ENCODE measurements at regions not wholly inside any gene's neighbourhood (a gene's known extent, or its start where the extent isn't known, plus 50 kb on each side); places are given as distances from the start of the nearest gene placed in this dataset.

DNA sequence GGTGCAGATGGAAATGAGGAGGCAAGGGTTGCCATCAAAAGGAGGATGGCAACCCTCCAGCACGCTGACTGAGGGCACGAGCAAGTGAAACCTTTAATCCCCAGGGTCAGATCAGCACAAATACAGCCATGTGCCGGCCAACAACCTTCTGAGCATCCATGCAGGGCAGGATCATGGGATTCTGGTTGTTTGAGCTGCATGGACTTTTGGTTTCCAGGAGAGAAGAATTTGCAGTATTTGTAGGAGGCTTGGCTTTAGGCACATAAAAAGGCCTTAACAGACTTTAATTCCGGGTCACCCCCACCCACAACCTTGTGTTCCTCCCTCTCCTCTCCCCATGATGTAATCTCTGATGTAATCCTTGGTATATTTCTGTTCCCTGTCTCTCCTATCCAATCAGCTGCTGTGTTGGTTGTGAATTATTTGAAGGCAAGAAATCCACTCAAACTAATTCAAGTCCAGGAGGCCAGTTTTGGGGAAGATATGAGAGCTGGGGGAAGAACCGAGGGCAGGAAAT, 254.3 kb downstream of the SHQ1 start:
- no peak for DNase-seq (ENCODE audit: low read depth in 1 of 2, low spot score in 1 of 2)

DNA sequence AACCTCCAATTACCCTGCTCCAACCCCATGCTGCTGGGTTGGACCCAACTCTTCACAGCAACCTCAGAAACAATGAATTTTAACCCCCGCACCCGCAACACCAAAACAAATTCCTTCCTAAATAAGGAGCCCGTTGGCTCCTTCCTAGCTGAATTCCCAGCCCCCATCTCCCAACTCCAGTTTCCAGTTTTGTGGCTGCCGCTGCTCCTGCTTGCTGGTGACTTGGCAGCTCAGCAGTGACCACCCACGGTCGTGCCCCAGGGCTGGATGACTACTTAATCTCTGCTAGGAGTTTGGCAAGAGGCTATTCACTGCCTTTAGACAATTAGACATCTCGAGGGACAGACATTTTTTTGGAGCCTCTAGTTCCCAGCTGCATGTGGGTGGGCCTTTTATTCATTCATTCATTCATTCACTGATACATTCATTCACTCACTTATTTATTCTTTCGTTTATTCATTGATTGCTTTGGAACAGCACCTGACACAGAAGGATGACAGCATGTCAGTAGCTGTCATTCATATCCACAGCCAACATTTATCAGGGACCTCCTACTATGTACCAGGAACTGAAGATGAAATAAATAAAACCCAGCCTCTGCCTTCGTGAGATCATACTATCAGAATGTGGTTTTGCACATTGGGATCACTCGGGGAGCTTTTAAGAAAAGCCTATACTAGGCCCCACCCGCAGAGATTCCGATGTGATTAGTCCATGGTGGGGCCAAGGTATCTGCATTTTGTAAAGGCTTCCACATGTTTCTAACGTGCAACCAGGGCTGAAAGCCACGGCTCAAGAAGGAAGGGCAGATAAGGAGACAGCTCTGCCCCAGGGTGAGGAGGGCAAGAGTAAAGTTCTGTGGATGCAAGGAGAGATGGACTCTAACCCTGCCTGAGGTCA, 256.5 kb downstream of the SHQ1 start:
- no peak for DNase-seq (ENCODE audit: low read depth in 1 of 2, low spot score in 1 of 2)

DNA sequence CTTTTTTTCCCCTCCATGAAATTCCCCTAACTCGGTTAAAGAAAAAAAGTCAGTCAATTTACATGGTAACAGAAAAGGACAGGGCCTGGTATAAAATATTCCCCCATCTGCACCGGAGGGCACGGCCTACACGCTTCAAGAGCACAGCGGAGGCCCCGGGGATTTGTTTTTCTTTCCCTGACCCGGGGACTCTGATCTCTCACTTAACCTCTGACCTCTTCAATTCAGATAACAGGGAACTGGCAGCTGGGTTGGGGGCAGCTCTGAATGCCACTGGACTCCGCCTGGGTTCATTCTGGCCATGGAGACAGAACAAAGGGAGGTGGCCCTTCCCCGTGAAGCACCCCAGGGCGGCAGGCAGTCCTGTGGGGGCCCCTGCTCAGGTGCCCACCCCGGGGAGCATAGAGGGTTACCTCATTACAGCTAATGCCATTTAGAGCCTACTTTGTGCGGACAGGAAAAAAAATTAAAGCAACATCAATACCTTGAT, 257.5 kb downstream of the SHQ1 start:
- DNase-seq (ENCODE audit: low read depth in 1 of 2, low spot score in 1 of 2): no peak

DNA sequence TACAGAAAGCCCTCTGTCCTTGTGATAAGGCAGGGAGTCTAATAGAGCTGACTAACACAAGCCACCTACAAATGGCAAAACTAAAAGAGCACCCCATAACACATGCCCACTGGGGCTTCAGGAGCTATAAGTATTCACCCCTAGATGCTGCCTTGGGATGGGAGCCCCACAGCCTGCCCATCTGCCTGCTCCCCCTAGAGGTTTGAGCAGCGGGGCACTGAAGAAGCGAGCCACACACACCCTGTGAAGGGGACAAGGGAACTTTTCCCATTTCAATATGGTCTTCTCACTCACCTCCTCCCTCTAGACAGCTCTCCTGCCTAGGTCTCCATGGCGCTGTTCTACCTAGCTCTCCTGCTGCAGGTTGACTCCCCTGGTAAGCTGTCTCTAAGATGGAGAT, 261.0 kb downstream of the SHQ1 start:
- no peak for DNase-seq (ENCODE audit: low read depth in 1 of 2, low spot score in 1 of 2)

DNA sequence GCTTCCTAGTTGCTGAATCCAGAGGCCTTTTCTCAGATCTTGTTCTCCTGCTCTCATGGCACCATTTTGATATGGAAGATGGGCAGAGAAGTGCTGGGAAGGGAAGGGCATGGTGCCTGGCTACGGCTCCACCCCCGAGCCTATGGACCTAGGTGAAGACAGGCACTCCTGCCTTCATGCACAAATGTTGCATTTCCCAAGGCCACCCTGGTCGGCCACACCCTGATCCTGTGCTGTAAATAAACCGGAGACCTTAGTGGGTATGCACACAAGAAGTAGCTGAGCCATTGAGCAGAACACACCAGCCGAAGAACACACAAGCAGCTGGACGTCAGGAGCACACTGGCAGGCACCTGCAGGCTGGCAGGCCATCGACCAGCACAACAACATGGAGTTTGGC, 261.6 kb downstream of the SHQ1 start:
- DNase-seq (ENCODE audit: low read depth in 1 of 2, low spot score in 1 of 2): no peak

DNA sequence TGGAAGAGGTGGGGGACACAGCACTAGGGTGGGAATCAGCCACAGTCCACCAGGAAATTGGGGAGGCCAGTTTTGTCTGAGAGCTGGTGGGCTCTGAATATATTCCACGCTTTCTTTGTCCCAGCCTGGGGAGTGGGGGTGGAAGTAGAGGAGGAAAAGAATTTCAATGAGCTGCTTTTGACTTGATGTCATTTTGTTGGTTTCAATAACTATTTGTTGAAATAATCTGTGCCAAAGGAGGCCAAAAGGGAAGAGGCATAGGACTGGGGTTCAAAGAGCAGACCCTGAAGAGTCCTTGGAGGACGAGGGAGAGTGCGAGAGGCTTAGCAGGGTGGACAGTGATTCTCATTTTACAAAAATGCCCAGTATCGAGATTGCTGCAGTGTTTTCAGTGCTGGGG, 262.3 kb downstream of the SHQ1 start:
- no peak for DNase-seq (ENCODE audit: low read depth in 1 of 2, low spot score in 1 of 2)

DNA sequence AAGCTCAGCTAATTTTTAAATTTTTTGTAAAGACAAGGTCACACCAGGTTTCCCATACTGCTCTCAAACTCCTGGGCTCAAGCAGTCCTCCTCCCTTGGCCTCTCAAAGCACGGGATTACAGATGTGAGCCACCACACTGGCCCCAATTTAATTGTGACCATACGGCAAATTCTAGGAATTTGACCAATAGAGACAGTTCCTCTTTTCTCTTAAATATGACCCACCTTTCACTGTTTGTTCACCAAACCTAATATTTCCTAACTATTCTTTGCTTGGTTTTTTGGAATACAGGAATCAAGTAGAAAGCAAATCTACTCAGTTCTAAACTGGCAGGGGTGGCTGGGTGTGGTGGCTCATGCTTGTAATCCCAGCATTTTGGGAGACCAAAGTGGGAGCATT, 264.0 kb downstream of the SHQ1 start:
- no peak for DNase-seq (ENCODE audit: low read depth in 1 of 2, low spot score in 1 of 2)

DNA sequence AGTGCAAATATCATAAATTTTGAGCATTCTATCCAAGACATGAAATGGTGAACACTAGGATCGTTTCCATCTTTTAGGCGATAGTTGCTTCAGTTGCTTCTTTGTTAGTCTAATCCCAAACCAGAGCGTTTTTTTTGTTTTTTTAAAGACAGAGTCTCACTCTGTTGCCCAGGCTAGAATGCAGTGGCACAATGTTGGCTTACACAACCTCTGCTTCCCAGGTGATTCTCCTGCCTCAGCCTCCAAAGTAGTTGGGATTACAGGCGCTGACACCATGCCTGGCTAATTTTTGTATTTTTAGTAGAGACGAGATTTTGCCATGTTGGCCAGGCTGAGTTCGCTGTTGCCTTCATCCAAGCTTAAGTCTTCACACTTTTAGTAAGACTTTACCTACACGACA, 265.3 kb downstream of the SHQ1 start:
- no peak for DNase-seq (ENCODE audit: low read depth in 1 of 2, low spot score in 1 of 2)

DNA sequence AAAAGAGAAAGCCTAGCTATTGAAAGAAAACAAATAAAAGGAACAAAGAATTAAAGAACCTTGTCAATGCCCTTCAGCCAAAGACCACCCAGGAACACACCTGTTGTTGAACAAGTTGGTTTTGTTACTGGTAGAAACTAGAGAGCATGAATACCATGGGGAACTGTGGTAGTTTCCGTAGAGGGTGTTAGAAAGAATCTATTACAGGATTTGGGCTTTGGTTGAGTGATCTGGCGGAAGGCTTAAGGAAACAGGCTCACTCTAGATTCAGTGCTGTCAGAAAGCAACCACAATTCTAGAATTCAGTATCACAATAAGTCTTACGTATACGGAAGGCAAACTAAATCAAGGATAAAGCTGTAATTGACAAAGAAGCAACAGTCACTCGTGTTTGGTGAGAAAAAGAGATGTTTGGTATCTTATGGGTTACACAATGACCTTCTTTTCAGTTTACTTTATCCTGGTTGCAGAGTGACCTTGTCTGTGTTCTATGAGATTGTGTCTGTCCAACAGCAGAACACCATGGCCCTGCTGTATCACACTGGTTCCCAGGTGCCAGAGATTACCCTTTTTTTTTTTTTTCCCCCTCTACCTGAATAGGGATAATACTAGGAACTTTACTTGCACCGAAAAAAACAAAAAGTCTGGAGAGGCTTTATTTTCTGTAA, 265.9 kb downstream of the SHQ1 start:
- no peak for DNase-seq (ENCODE audit: low read depth in 1 of 2, low spot score in 1 of 2)

DNA sequence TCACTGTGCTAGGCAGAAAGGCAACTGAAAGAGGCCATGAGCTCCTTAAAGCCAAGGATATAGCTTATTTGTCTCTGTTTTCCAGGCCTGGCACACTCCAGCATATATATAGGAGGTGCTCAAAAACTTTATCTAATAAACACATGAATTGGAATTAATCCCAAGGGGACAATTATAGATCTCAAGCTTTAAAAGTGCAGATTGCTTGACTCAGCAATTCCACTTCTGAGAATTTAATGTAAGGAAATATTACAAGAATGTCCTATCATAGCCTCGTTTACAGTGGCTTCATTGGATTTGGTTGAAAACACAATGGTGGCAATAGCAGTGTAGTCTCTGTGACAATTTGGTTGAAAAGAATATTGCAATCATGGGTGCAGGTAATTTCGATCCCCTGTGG, 267.3 kb downstream of the SHQ1 start:
- DNase-seq (ENCODE audit: low read depth in 1 of 2, low spot score in 1 of 2): no peak

DNA sequence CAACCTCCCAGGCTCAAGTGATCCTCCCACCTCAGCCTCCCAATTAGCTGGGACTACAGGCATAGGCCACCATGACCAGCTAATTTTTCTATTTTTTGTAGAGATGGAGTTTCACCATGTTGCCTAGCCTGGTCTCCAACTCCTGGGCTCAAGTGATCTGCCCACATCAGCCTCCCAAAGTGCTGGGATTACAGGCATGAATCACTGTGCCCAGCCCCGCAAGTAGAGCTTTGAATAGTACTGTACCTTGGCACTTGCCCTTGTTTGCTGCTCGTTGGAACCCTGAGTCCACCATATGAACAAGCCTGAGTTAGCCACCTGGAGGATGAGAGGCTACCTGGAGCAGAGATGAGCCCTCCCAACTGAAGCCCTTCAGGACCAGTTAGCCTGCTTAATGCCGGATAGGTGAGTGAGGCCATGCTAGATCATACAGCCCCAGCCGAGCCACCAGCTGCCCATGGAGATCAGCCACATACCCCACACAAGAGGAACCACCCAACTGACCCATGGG, 267.9 kb downstream of the SHQ1 start:
- no peak for DNase-seq (ENCODE audit: low read depth in 1 of 2, low spot score in 1 of 2)

DNA sequence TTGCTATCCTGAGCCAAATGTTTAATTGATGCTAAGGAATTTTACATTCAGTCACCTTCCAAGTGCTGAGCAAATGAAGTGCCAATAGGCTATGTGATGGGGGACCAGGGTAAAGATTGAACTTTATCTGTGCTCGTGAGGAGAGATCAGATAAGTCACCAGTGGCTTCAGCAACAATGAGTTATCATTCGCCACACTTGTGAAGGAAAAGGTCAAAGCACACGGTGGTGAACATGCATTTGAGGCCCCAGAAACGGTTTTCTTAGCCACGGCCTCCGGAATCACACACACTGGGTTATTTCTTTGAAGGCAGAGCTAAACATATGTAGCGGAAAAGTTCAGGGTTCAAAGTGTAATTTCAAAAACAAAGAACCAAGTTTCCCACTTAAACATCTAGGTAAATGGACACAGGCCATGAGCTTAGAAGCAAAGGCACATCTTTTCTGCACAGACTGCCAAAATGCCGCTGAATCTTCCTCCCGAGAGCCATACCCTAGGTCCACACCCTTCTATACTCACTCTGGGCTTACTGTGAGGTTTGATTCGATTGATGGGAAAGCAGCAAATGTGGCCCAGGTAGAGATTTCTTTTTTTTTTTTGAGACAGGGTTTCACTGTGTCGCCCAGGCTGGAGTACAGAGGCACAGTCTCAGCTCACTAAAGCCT, 268.5 kb downstream of the SHQ1 start:
- DNase-seq (ENCODE audit: low read depth in 1 of 2, low spot score in 1 of 2): no peak

DNA sequence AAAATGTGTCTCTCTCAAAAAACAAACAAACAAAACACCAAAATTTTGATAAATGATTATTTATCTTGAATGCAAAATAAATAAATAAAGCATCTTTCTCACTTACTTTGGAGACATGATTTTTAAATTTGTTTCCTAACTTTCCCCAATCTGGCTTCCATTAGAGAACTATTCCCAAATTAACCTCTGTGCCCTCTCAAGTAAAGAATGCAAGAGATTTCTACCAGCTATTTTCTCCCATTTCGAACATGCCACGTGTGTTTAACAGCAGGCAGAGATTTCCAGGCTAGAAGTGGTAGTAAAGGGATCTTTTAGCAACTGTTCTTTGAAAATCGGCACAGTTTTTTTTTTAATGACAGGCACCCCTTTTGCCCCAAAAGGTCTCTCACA, 269.1 kb downstream of the SHQ1 start:
- no peak for DNase-seq (ENCODE audit: low read depth in 1 of 2, low spot score in 1 of 2)

DNA sequence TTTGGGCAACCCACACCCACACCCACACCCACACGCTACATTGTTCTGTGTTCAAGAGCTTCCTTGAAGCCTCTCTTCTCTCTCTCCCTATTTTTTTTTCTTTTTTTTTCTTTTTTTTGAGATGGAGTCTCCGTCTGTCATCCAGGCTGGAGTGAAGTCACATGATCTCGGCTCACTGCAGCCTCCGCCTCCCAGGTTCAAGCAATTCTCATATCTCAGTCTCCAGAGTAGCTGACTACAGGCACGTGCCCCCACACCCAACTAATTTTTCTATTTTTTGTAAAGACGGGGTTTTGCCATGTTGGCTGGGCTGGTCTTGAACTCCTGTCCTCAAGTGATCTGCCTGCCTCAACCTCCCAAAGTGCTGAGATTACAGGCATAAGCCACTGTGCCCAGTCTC, 271.1 kb downstream of the SHQ1 start:
- no peak for DNase-seq (ENCODE audit: low read depth in 1 of 2, low spot score in 1 of 2)

DNA sequence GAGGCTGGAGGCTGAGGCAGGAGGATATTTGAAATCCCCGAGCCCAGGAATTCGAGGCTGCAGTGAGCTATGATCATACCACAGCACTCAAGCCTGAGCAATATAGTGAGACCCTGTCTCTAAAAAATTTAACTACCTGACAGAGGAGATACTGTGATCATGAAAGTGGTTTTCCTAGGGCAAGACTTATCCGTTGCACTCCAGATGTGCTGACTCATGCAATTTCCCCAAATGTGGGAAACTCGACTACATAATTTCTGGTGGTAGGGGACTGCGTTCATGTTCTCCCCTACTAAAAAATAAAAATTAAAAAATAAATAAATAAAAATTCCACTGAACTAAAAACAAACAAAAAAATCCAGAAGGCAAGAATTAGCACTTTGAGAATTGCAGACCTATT, 271.7 kb downstream of the SHQ1 start:
- no peak for DNase-seq (ENCODE audit: low read depth in 1 of 2, low spot score in 1 of 2)

DNA sequence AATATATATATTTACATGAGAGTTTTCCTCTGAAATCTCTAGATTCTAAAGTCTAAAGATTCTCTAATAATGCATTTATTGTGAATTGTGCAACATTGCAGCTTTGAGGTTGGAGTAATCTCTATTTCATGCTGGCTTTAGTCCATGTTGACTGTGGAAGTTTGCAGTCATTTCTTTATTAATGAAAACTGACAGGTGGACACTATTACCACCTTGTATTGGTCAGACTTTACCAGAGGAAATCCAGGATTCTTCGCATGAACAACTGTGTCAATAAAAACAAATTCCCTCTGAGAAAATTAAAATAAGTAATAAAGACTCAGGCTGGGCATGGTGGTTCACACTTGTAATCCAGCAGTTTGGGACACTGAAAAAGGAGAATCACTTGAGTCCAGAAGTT, 274.1 kb downstream of the SHQ1 start:
- no peak for DNase-seq (ENCODE audit: low read depth in 1 of 2, low spot score in 1 of 2)

DNA sequence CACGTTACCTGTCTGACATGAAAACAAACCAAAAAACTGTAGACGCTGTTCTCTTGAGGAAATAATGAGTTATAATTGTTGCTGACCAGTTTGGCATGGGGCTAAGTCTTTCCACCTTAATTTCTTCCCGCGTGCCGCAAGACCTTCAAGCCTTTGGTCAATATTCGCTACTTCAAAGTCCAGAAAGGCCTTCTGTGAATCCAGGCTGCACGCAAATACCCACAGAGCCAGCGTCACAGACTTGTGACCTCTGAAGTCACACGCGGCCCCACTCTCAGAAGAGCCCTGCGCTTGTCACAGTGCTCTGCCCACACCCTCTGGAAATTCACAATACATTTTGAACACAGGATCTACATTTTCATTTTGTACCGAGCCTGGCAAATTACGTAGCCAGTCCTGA, 275.2 kb downstream of the SHQ1 start:
- DNase-seq (ENCODE audit: low read depth in 1 of 2, low spot score in 1 of 2): no peak

DNA sequence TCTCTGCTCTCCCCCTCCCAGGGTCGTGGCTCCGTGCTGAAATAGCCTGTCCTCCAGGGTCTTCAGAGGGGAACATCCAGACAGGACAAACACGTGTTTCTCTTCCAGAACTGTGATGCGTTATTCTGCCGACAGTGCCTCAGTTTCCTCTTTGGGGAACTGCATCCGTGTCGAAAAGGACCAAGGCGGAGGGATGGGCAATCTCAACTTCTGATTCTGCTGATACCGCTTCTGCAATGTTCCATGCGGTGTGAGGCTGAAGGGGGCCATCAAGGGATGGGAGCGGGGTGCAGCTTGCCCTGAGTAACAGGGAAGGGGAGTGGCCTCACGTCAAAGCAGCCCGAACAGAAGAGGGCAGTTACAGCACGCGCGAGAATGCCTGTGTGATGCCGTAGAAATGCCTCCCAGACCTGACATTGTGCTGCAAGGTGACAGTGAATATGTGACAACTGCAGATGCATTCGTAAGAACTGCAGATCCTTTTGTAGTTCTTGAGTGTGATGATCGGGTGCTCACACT, 275.7 kb downstream of the SHQ1 start:
- DNase-seq (ENCODE audit: low read depth in 1 of 2, low spot score in 1 of 2): no peak

DNA sequence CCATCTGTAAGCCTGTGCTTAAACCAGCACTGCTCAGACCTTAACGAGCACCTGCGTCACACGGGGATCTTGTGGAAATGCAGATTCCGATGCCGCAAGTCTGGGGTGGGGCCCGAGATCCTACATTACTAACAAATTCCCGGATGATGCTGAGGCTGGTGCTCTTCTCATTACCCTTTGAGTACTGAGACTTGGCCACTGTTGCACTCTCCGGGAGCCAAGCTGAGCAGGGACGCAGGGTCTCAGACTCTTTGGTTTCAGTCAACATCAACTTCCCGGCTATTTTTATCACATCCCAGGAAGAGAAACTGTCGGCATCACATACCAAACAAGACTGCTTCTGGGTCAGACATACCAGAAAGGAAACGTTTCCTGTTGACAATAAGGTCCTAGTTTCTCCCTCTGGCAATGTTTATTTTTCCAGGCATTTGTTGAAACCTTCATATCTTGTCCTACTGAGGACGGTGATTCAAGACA, 276.6 kb downstream of the SHQ1 start:
- no peak for DNase-seq (ENCODE audit: low read depth in 1 of 2, low spot score in 1 of 2)

DNA sequence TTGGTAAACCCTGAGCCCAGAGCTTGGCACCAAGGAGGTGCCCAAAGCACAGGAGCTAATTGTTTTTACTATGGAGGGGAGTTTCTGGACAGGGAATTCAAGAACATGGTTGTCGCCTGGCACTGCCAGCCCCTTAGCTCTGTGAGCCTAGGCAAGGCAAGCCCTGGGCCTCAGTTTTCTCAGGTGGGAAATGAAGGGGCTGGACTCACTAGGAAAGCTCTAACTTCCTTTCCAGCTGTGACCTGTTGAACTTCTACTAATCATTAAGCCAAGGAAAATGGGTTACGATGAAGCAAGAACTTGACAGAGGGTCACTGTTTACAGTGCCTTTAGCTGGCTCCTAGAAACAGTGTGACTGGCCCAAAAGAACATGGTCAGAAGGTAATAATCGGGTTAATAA, 277.2 kb downstream of the SHQ1 start:
- no peak for DNase-seq (ENCODE audit: low read depth in 1 of 2, low spot score in 1 of 2)

DNA sequence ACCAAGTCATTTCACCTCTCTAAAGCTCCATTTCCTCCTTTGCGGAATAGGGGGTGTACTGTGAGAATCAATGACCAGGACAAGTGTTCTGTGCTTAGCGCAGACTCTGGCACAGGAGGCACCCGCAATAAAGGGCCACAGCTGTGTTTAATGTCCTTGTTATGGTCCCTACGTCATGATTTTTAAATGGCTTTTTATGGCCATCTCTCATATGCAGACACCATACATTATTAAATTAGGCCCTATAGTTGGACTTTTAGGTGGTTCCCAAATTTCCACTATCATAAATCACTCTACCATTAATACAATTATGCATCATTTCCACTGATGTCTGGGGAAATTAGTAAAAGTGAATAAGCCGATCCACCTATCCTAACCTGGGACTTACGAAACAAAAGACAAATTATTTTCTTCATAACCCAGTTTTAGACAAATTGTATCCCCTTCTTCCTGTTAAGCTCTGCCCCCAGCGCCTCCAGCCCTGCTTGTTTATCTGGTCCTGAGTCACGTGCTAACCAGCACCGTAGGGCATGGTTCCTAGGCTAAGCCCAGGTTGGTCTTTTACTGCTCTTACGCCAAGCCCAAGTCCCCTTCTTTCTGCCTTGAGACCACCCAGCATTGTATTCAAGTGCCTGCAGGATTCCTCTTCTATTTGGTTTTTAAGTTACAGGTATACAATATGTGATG, 278.3 kb downstream of the SHQ1 start:
- no peak for DNase-seq (ENCODE audit: low read depth in 1 of 2, low spot score in 1 of 2)
